Choroid plexus epithelial cell (primary cell): ENCODE measurements at regions not wholly inside any gene's neighbourhood (a gene's known extent, or its start where the extent isn't known, plus 50 kb on each side); places are given as distances from the start of the nearest gene placed in this dataset.

Source experiments
- DNase-seq: peaks from one replicate; pipeline ENCODE4 v3.0.0-alpha.2; 2010; ENCODE audit warnings: low read depth
- H3K4me3 ChIP-seq: 2 replicates; pipeline ENCODE4 v1.5.1; 2011; ENCODE audit warnings: low read depth, mild to moderate bottlenecking, control low read depth, low read length, moderate library complexity
- CTCF ChIP-seq: conservative IDR thresholded peaks from 2 replicates; pipeline ENCODE4 v1.5.1; 2011; ENCODE audit warnings: low read depth, mild to moderate bottlenecking, control low read depth, inconsistent platforms, low read length, moderate library complexity

GRCh38 chr4:3834186-3834662 is 68.0 kb downstream of the ADRA2C start:
- no peak overlapping the region for H3K4me3 ChIP-seq
- TF ChIP-seq CTCF: no peak
- DNase-seq: no peak

GRCh38 chr4:3834663-3835521 is 68.7 kb downstream of the ADRA2C start:
- no peak for DNase-seq
- H3K4me3 ChIP-seq: no peak overlapping the region
- no peak for TF ChIP-seq CTCF

GRCh38 chr4:3835527-3836405 is 69.6 kb downstream of the ADRA2C start:
- DNase-seq: no peak
- TF ChIP-seq CTCF: no peak
- H3K4me3 ChIP-seq: no peak overlapping the region

GRCh38 chr4:3836406-3836755 is 70.2 kb downstream of the ADRA2C start:
- no peak overlapping the region for H3K4me3 ChIP-seq
- TF ChIP-seq CTCF: no peak
- DNase-seq: no peak

- DNase-seq: no peak
- no peak for TF ChIP-seq CTCF
- no peak overlapping the region for H3K4me3 ChIP-seq
Measured at GRCh38 chr4:3836756-3837601, 70.8 kb downstream of the ADRA2C start.
